HepG2 (cell line): ENCODE measurements at regions not wholly inside any gene's neighbourhood (a gene's known extent, or its start where the extent isn't known, plus 50 kb on each side); places are given as distances from the start of the nearest gene placed in this dataset.

Experiments
- ATAC-seq: fragments of 200-7000 bp; cut with Tn5 transposase; 3 replicates; pipeline ENCODE4 v1.9.1; 2020; ENCODE audit warnings: mild to moderate bottlenecking, moderate library complexity
- BruUV-seq: library from RNA; stranded (reverse); fragments of 400-500 nt; replicated peaks from 2 replicates; lab custom pipeline; 2021; lab: Mats Ljungman, UMichigan
- CTCF ChIA-PET: fragments of 300-600 bp; formaldehyde crosslinking; extraction: SDS; loops from one replicate; lab custom pipeline; 2021; ENCODE audit warnings: low total read pairs, inconsistent platforms, low intra/inter-chr PET ratio; lab: Yijun Ruan, JAX
- POLR2A ChIA-PET: fragments of 350-600 bp; sonication (Branson Sonifier 250); formaldehyde crosslinking; loops from one replicate; lab custom pipeline; 2020; ENCODE audit warnings: antibody characterized with exemption, inconsistent platforms; lab: Yijun Ruan, JAX
- DNase-seq: peaks from one replicate; pipeline ENCODE4 v3.0.0-alpha.2; 2015; ENCODE audit warnings: low spot score
- FAIRE-seq: peaks from 3 replicates; lab custom pipeline; 2011; peaks lifted over from hg19 to GRCh38; lab: Jason Lieb, UNC
- H2AFZ ChIP-seq: one replicate; pipeline ENCODE4 v1.6.1; 2011; ENCODE audit warnings: low read length, inconsistent platforms
- H3K27ac ChIP-seq: fragments of 300-600 bp; 3 replicates; pipeline ENCODE4 v1.8.0; 2011; ENCODE audit warnings: mixed run types, mild to moderate bottlenecking, mixed read lengths, low read length, inconsistent platforms; ENCODE audit not compliant: insufficient read depth; ENCODE audit errors: extremely low read length
- H3K27me3 ChIP-seq, 2 experiments: fragments of 200-600 bp in 1 of 2; 2 replicates in 1 of 2; 3 replicates in 1 of 2; pipeline versions ENCODE4 v1.6.0 to v1.8.0; 2011; ENCODE audit warnings: low read length in 2 of 2, mild to moderate bottlenecking in 2 of 2, moderate library complexity in 2 of 2, inconsistent platforms in 1 of 2; ENCODE audit not compliant: insufficient read depth in 2 of 2, control insufficient read depth in 1 of 2
- H3K36me3 ChIP-seq, 2 experiments: fragments of 200-600 bp in 1 of 2; replicated peaks in 1 of 2; 2 replicates in 1 of 2; 3 replicates in 1 of 2; pipeline versions ENCODE4 v1.5.1 to v1.8.0; 2011; ENCODE audit warnings: low read length in 2 of 2, inconsistent platforms in 1 of 2; ENCODE audit not compliant: insufficient read depth in 2 of 2, control insufficient read depth in 1 of 2
- H3K4me1 ChIP-seq: 2 replicates; pipeline ENCODE4 v1.5.1; 2012; ENCODE audit warnings: low read length, inconsistent platforms; ENCODE audit not compliant: insufficient read depth
- H3K4me2 ChIP-seq: 2 replicates; pipeline ENCODE4 v1.6.0; 2011; ENCODE audit warnings: low read depth, low read length, inconsistent platforms
- H3K4me3 ChIP-seq, 3 experiments: fragments of 200-600 bp in 1 of 3; sonication (generic), shearing (Covaris generic) in 1 of 3; replicated peaks in 1 of 3; 2 replicates each; pipeline ENCODE4 v1.5.1; 2011 to 2016; ENCODE audit warnings: low read length in 3 of 3, inconsistent platforms in 2 of 3, low read depth in 2 of 3, mild to moderate bottlenecking in 2 of 3, control low read depth in 1 of 3, mixed read lengths in 1 of 3; ENCODE audit not compliant: insufficient read depth in 1 of 3
- H3K79me2 ChIP-seq: one replicate; pipeline ENCODE4 v1.6.1; 2011; ENCODE audit warnings: low read length, inconsistent platforms; ENCODE audit not compliant: insufficient read depth
- H3K9ac ChIP-seq: 2 replicates; pipeline ENCODE4 v1.6.0; 2011; ENCODE audit warnings: mild to moderate bottlenecking, low read depth, low read length, inconsistent platforms; ENCODE audit not compliant: insufficient read depth
- H3K9me3 ChIP-seq: 2 replicates; pipeline ENCODE4 v1.5.1; 2012; ENCODE audit warnings: mild to moderate bottlenecking, low read length
- H4K20me1 ChIP-seq: 2 replicates; pipeline ENCODE4 v1.6.0; 2011; ENCODE audit warnings: inconsistent platforms, mild to moderate bottlenecking, low read length, moderate library complexity; ENCODE audit not compliant: insufficient read depth
- ELF4 ChIP-seq: sonication (generic); formaldehyde crosslinking; IDR thresholded peaks from 2 replicates; pipeline ENCODE4 v1.5.0; 2020; ENCODE audit warnings: missing genetic modification reagents, mild to moderate bottlenecking, moderate library complexity, borderline replicate concordance
- HOMEZ ChIP-seq: IDR thresholded peaks from 2 replicates; pipeline ENCODE4 v1.6.1; 2016; ENCODE audit warnings: low read depth
- PCBP1 ChIP-seq: fragments of 200-400 bp; formaldehyde crosslinking; IDR thresholded peaks from 2 replicates; pipeline ENCODE4 v1.6.1; 2017; ENCODE audit warnings: mild to moderate bottlenecking, low read depth, low read length, borderline replicate concordance
- TAF1 ChIP-seq: sonication (generic); formaldehyde crosslinking; IDR thresholded peaks from 2 replicates; pipeline ENCODE4 v1.4.0; 2020; ENCODE audit warnings: missing genetic modification reagents
- TBL1XR1 ChIP-seq: fragments of 150-350 bp; IDR thresholded peaks from 2 replicates; pipeline ENCODE4 v1.6.1; 2014; ENCODE audit warnings: borderline replicate concordance, low read length; ENCODE audit not compliant: partially characterized antibody
- TFAP4 ChIP-seq: sonication (generic); IDR thresholded peaks from 2 replicates; pipeline ENCODE4 v1.6.1; 2016; ENCODE audit warnings: low read depth, borderline replicate concordance
- TSC22D2 ChIP-seq: sonication (generic); formaldehyde crosslinking; IDR thresholded peaks from 2 replicates; pipeline ENCODE4 v1.5.1; 2020; ENCODE audit warnings: missing genetic modification reagents, mild to moderate bottlenecking, borderline replicate concordance
- YEATS2 ChIP-seq: sonication (generic); formaldehyde crosslinking; IDR thresholded peaks from 2 replicates; pipeline ENCODE4 v1.4.0; 2020; ENCODE audit warnings: missing genetic modification reagents, borderline replicate concordance
- ZNF274 ChIP-seq: sonication (generic); formaldehyde crosslinking; IDR thresholded peaks from 2 replicates; pipeline ENCODE4 v1.5.1; 2020; ENCODE audit warnings: mild to moderate bottlenecking, missing genetic modification reagents
- ZNF672 ChIP-seq: sonication (generic); formaldehyde crosslinking; IDR thresholded peaks from 2 replicates; pipeline ENCODE4 v1.8.1; 2022; ENCODE audit warnings: missing genetic modification reagents
- WGBS: methylation state at CpG from one replicate; pipeline ENCODE4 v1.1.6; 2017; ENCODE audit warnings: low lambda C conversion rate; 5-methylcytosine and 5-hydroxymethylcytosine counted together
- in situ Hi-C: cut with HindIII; loops from 2 replicates; pipeline ENCODE4 v1.10.0; 2017; ENCODE audit warnings: low pct_unique_long_range_greater_than_20kb; ENCODE audit not compliant: extremely low pct_ligation_motif_present
- intact Hi-C: fragments of 100-400 bp; cut with micrococcal nuclease; formaldehyde crosslinking; loops from one replicate; pipeline ENCODE4 v1.10.0; 2022; ENCODE audit not compliant: unreplicated experiment

GRCh38 chr12:125525879-125526278 lies 460.6 kb downstream of the AACS start:
- WGBS: 6% methylated on average over 5 of the region's 5 CpGs
- Histone ChIP-seq H4K20me1 (no peaks in the 10 kb centered on the region), H3K9ac (no peak overlapping the region), H3K79me2 (no peaks in the 10 kb centered on the region), H2AFZ (no peak overlapping the region), H3K4me3 (no peak overlapping the region), H3K27me3 (no peaks in the 10 kb centered on the region), H3K4me1 (no peaks in the 10 kb centered on the region), H3K36me3 (no peaks in the 10 kb centered on the region), H3K27ac (no peak overlapping the region), H3K4me2 (no peak overlapping the region), H3K9me3 (no peaks in the 10 kb centered on the region)
- in situ Hi-C loops: loop anchor here (25.0 kb wide), 2 partner anchors 1211 to 1861 kb away; no protein-coding TSS in a partner anchor
- no TSS peak for BruUV-seq
- DNase-seq: no peak
- FAIRE-seq: no peak
- ChIA-PET POLR2A (no interaction called here), CTCF (no interaction called here)
- TF ChIP-seq ZNF672 (no peak), ELF4 (no peak), YEATS2 (CRISPR knock-in tag) (no peak), TBL1XR1 (no peak), ZNF274 (no peak), PCBP1 (no peak), TSC22D2 (no peak), TFAP4 (no peak), HOMEZ (CRISPR knock-in tag) (no peak), TAF1 (CRISPR knock-in tag) (no peak)
- ATAC-seq: no peak
- intact Hi-C loops: no loop called here
